PC-9 (cell line): ENCODE measurements at regions not wholly inside any gene's neighbourhood (a gene's known extent, or its start where the extent isn't known, plus 50 kb on each side); places are given as distances from the start of the nearest gene placed in this dataset.

Experiments used
- BruUV-seq: library from RNA; stranded (reverse); fragments of 400-500 nt; replicated peaks from 2 replicates; lab custom pipeline; 2021; lab: Mats Ljungman, UMichigan
- CTCF ChIA-PET: fragments of 300-600 bp; sonication (Branson Sonifier 250); formaldehyde crosslinking; loops from one replicate; lab custom pipeline; 2022; ENCODE audit warnings: antibody characterized with exemption; lab: Charles Lee
- POLR2A ChIA-PET: fragments of 300-600 bp; sonication (Branson Sonifier 250); formaldehyde crosslinking; loops from one replicate; lab custom pipeline; 2022; ENCODE audit warnings: antibody characterized with exemption; ENCODE audit not compliant: unreplicated experiment; lab: Charles Lee
- DNase-seq, 2 experiments: peaks; one replicate each; pipeline versions ENCODE4 v3.0.0 to v3.0.0-alpha.2; 2015 to 2022; ENCODE audit warnings: mixed read lengths in 1 of 2
- H2AFZ ChIP-seq: fragments of 200-600 bp; sonication (generic); 2 replicates; pipeline ENCODE4 v1.8.1; 2017; ENCODE audit warnings: antibody characterized with exemption
- H3F3A ChIP-seq: fragments of 200-600 bp; sonication (generic); 2 replicates; pipeline ENCODE4 v1.8.1; 2017; ENCODE audit warnings: antibody characterized with exemption, mild to moderate bottlenecking, low read depth; ENCODE audit not compliant: insufficient read depth
- H3K27ac ChIP-seq: fragments of 200-600 bp; sonication (generic); 2 replicates; pipeline ENCODE4 v1.6.1; 2016; ENCODE audit warnings: mixed run types
- H3K27me3 ChIP-seq: fragments of 200-600 bp; sonication (generic); 2 replicates; pipeline ENCODE4 v1.6.1; 2016; ENCODE audit warnings: low read depth, mixed run types; ENCODE audit not compliant: insufficient read depth
- H3K36me3 ChIP-seq: fragments of 200-600 bp; sonication (generic); 2 replicates; pipeline ENCODE4 v1.6.1; 2016; ENCODE audit warnings: low read depth, mixed run types
- H3K4me1 ChIP-seq: fragments of 200-600 bp; sonication (generic); replicated peaks from 2 replicates; pipeline ENCODE4 v1.6.1; 2016; ENCODE audit warnings: mixed run types; ENCODE audit not compliant: insufficient read depth
- H3K4me2 ChIP-seq: fragments of 200-600 bp; sonication (generic); 2 replicates; pipeline ENCODE4 v1.6.1; 2017; ENCODE audit warnings: mixed run types
- H3K4me3 ChIP-seq: fragments of 200-600 bp; sonication (generic); 2 replicates; pipeline ENCODE4 v1.6.1; 2016; ENCODE audit warnings: mixed run types
- H3K79me2 ChIP-seq: fragments of 200-600 bp; sonication (generic); 2 replicates; pipeline ENCODE4 v1.6.1; 2017; ENCODE audit warnings: low read depth, mixed run types
- H3K9me2 ChIP-seq: fragments of 200-600 bp; sonication (generic); 2 replicates; pipeline ENCODE4 v1.8.1; 2017; ENCODE audit warnings: mild to moderate bottlenecking; ENCODE audit not compliant: insufficient read depth
- H3K9me3 ChIP-seq: fragments of 200-600 bp; sonication (generic); 2 replicates; pipeline ENCODE4 v1.8.1; 2016; ENCODE audit warnings: low read depth; ENCODE audit not compliant: insufficient read depth
- H4K20me1 ChIP-seq: fragments of 200-600 bp; sonication (generic); 2 replicates; pipeline ENCODE4 v1.8.1; 2017; ENCODE audit not compliant: insufficient read depth
- CTCF ChIP-seq: fragments of 200-600 bp; sonication (generic); conservative IDR thresholded peaks from 2 replicates; pipeline ENCODE4 v1.6.1; 2017; ENCODE audit warnings: mixed run types, antibody characterized with exemption, mild to moderate bottlenecking, moderate library complexity
- EZH2 ChIP-seq: fragments of 200-600 bp; sonication (generic); IDR thresholded peaks from 2 replicates; pipeline ENCODE4 v1.8.0; 2017; ENCODE audit warnings: antibody characterized with exemption, low read depth
- intact Hi-C: fragments of 100-400 bp; cut with micrococcal nuclease; formaldehyde crosslinking; loops from one replicate; pipeline ENCODE4 v1.10.0; 2022; ENCODE audit not compliant: unreplicated experiment

GRCh38 chr21:16239659-16240265 lies 510.0 kb downstream of the USP25 start:
- intact Hi-C loops, result no loop called here
- no peaks in the 10 kb centered on the region for H3F3A ChIP-seq
- no peaks in the 10 kb centered on the region for H3K4me1 ChIP-seq
- TF ChIP-seq CTCF (no peak), EZH2 (no peak)
- no peaks in the 10 kb centered on the region for H3K9me3 ChIP-seq
- POLR2A ChIA-PET, result no interaction called here
- no peaks in the 10 kb centered on the region for H3K36me3 ChIP-seq
- no peak overlapping the region for H3K27ac ChIP-seq
- no peak for DNase-seq
- BruUV-seq, result no TSS peak
- H4K20me1 ChIP-seq, result no peaks in the 10 kb centered on the region
- CTCF ChIA-PET, result no interaction called here
- H3K4me3 ChIP-seq, result no peak overlapping the region
- H3K9me2 ChIP-seq, result no peaks in the 10 kb centered on the region
- no peak overlapping the region for H2AFZ ChIP-seq
- no peak overlapping the region for H3K4me2 ChIP-seq
- H3K79me2 ChIP-seq, result no peaks in the 10 kb centered on the region
- H3K27me3 ChIP-seq, result no peaks in the 10 kb centered on the region

DNA sequence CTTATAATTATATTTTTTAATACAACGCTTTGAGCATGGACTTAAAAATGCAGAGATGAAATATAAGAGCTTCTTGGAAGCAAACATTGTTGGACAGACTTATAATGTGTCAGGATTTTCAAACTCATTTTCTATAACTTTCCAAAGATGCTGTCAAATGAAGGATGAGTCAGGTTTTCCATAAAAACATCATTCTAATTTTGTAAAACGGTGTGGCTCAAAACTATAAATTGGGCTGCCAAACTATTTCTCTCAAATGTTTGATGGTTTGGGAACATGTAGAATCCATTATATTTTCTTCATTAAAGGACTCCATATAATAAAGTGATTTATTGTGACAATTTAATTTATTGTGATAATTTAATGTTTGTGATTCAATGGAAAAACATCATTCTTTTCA lies 511.2 kb downstream of the USP25 start:
- no peaks in the 10 kb centered on the region for H3K9me2 ChIP-seq
- H3K27ac ChIP-seq, result no peak overlapping the region
- no peaks in the 10 kb centered on the region for H3K79me2 ChIP-seq
- ChIA-PET POLR2A (no interaction called here), CTCF (no interaction called here)
- H3K27me3 ChIP-seq, result no peaks in the 10 kb centered on the region
- no peak for DNase-seq
- H3K4me2 ChIP-seq, result no peak overlapping the region
- no TSS peak for BruUV-seq
- TF ChIP-seq EZH2, result no peak
- TF ChIP-seq CTCF, result no peak
- no peak overlapping the region for H2AFZ ChIP-seq
- intact Hi-C loops, result no loop called here
- H3K4me3 ChIP-seq, result no peak overlapping the region
- H3F3A ChIP-seq, result no peaks in the 10 kb centered on the region
- no peaks in the 10 kb centered on the region for H3K36me3 ChIP-seq
- no peaks in the 10 kb centered on the region for H3K4me1 ChIP-seq
- no peaks in the 10 kb centered on the region for H3K9me3 ChIP-seq
- no peaks in the 10 kb centered on the region for H4K20me1 ChIP-seq

GRCh38 chr21:16241479-16241963 lies 511.7 kb downstream of the USP25 start:
- H3K79me2 ChIP-seq, result no peaks in the 10 kb centered on the region
- no peak overlapping the region for H3K27ac ChIP-seq
- H2AFZ ChIP-seq, result no peak overlapping the region
- H3K9me3 ChIP-seq, result no peaks in the 10 kb centered on the region
- no peak for DNase-seq
- no peaks in the 10 kb centered on the region for H4K20me1 ChIP-seq
- no peaks in the 10 kb centered on the region for H3F3A ChIP-seq
- BruUV-seq, result no TSS peak
- H3K27me3 ChIP-seq, result no peaks in the 10 kb centered on the region
- TF ChIP-seq CTCF, result no peak
- no peak for TF ChIP-seq EZH2
- ChIA-PET CTCF (no interaction called here), POLR2A (no interaction called here)
- H3K4me1 ChIP-seq, result no peaks in the 10 kb centered on the region
- H3K4me2 ChIP-seq, result no peak overlapping the region
- H3K9me2 ChIP-seq, result no peaks in the 10 kb centered on the region
- H3K36me3 ChIP-seq, result no peaks in the 10 kb centered on the region
- no peak overlapping the region for H3K4me3 ChIP-seq
- intact Hi-C loops, result no loop called here
